Prostate gland (tissue), 2 donors: ENCODE measurements at regions not wholly inside any gene's neighbourhood (a gene's known extent, or its start where the extent isn't known, plus 50 kb on each side); places are given as distances from the start of the nearest gene placed in this dataset.
A peak's percentile ranks its signal among the peaks of the same experiment; 100 is the strongest.

ENCODE experiments used
- DNase-seq: peaks from one replicate; pipeline ENCODE4 v3.0.0-alpha.2; 2019; ENCODE audit warnings: low spot score
- H3K27ac ChIP-seq, 2 donors: fragments of 200-600 bp; sonication (generic); 2 replicates each; pipeline ENCODE4 v1.5.1; 2017 to 2019
- H3K27me3 ChIP-seq: fragments of 200-600 bp; sonication (generic); replicated peaks from 2 replicates; pipeline ENCODE4 v1.5.1; 2019; ENCODE audit not compliant: insufficient read depth
- H3K36me3 ChIP-seq, 2 donors: fragments of 200-600 bp; sonication (generic); 1 replicate in 1 of 2; 2 replicates in 1 of 2; pipeline versions ENCODE4 v1.5.1 to v1.8.1; 2017 to 2019
- H3K4me1 ChIP-seq: fragments of 200-600 bp; sonication (generic); replicated peaks from 2 replicates; pipeline ENCODE4 v1.5.1; 2019
- H3K4me3 ChIP-seq, 2 donors: fragments of 200-600 bp; sonication (generic); 2 replicates each; pipeline ENCODE4 v1.5.1; 2017 to 2019
- H3K9me3 ChIP-seq: fragments of 200-600 bp; sonication (generic); 2 replicates; pipeline ENCODE4 v1.5.1; 2017
- POLR2A ChIP-seq: fragments of 450-650 bp; IDR thresholded peaks from one replicate; pipeline ENCODE4 v1.6.1; 2016; ENCODE audit warnings: antibody characterized with exemption, mild to moderate bottlenecking
- POLR2AphosphoS5 ChIP-seq: sonication (generic); formaldehyde crosslinking; IDR thresholded peaks from one replicate; pipeline ENCODE4 v1.6.1; 2017; ENCODE audit warnings: antibody characterized with exemption
- WGBS: methylation state at CpG from one replicate; pipeline ENCODE4 v1.1.5; 2018; 5-methylcytosine and 5-hydroxymethylcytosine counted together
- intact Hi-C: fragments of 100-400 bp; cut with DNase I; formaldehyde crosslinking; loops from one replicate; pipeline ENCODE4 v1.14.2; 2022
- TF ChIP-seq, protein P1 (sequence below), 4 experiments: fragments of 200-600 bp in 2 of 4; fragments of 450-650 bp in 2 of 4; sonication (generic) in 2 of 4; IDR thresholded peaks; 1 replicate in 3 of 4; 2 replicates in 1 of 4; pipeline ENCODE4 v1.5.1; 2016 to 2019; ENCODE audit warnings: antibody characterized with exemption in 4 of 4, mild to moderate bottlenecking in 2 of 4, moderate library complexity in 2 of 4

DNA sequence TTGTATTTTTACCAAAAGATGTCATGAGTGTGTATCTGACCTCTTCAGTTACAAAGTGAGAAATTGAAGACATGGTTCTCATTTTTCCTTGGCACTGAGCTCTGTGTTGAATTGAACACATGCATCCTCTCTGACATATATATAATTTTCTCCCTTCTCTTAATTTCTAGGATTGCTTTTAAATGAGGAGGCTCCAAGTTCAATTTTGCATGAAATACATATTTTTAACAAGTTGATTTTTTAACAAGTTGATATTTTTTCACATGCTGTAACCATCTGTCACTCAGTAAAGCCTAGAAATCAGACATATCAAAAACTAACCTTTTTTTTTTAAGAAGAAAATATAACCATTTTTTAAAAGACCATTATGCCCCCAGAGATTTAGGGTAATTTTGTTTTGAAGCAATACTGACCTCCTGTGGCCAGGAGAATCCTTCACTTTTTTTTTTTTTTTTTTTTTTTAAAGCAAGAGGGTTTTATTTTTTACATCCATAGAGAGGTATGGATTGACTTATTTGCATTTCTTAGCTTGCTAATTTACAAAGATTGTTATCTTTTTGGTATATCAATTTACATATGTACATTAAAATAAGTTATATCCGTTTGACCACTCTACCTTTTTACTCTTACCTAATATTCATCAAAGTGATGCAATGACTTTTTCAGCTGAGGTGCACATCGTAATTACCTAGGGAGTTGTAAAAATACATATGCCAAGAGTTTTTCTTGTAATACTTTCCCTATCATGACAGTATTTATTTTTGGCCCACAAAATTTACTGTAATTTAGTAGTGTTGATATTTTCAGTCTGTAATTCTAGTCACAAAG is 161.8 kb downstream of the SOCS6 start:
- 26% methylated on average over 2 of the region's 2 CpGs for WGBS
- no peak for TF ChIP-seq POLR2AphosphoS5
- TF ChIP-seq POLR2A: no peak
- TF ChIP-seq, protein P1, sequence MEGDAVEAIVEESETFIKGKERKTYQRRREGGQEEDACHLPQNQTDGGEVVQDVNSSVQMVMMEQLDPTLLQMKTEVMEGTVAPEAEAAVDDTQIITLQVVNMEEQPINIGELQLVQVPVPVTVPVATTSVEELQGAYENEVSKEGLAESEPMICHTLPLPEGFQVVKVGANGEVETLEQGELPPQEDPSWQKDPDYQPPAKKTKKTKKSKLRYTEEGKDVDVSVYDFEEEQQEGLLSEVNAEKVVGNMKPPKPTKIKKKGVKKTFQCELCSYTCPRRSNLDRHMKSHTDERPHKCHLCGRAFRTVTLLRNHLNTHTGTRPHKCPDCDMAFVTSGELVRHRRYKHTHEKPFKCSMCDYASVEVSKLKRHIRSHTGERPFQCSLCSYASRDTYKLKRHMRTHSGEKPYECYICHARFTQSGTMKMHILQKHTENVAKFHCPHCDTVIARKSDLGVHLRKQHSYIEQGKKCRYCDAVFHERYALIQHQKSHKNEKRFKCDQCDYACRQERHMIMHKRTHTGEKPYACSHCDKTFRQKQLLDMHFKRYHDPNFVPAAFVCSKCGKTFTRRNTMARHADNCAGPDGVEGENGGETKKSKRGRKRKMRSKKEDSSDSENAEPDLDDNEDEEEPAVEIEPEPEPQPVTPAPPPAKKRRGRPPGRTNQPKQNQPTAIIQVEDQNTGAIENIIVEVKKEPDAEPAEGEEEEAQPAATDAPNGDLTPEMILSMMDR (IDR thresholded peaks at IDR 0.05): peak in 1 of 4 experiments; percentile 23
- intact Hi-C loops: no loop called here

GRCh38 chr18:70448588-70448987 is 159.7 kb downstream of the SOCS6 start:
- 59% methylated on average over 3 of the region's 3 CpGs for WGBS

More for the DNA sequence above, 161.8 kb downstream of the SOCS6 start:
- DNase-seq: no peak
- no peak overlapping the region for H3K27ac ChIP-seq
- H3K9me3 ChIP-seq: no peaks in the 10 kb centered on the region
- H3K27me3 ChIP-seq: no peaks in the 10 kb centered on the region
- H3K36me3 ChIP-seq: no peaks in the 10 kb centered on the region
- H3K4me3 ChIP-seq: no peak overlapping the region
- no peaks in the 10 kb centered on the region for H3K4me1 ChIP-seq

GRCh38 chr18:70446063-70446462 is 157.2 kb downstream of the SOCS6 start:
- TF ChIP-seq POLR2AphosphoS5: no peak
- TF ChIP-seq, protein P1 (IDR thresholded peaks at IDR 0.05): no peak
- TF ChIP-seq POLR2A: no peak
- H3K27me3 ChIP-seq: no peaks in the 10 kb centered on the region
- DNase-seq: no peak
- WGBS: 42% methylated on average over 3 of the region's 3 CpGs
- no peak overlapping the region for H3K4me3 ChIP-seq
- H3K4me1 ChIP-seq: no peaks in the 10 kb centered on the region
- no peaks in the 10 kb centered on the region for H3K36me3 ChIP-seq
- H3K9me3 ChIP-seq: no peaks in the 10 kb centered on the region
- intact Hi-C loops: no loop called here
- no peak overlapping the region for H3K27ac ChIP-seq

More at GRCh38 chr18:70448588-70448987, 159.7 kb downstream of the SOCS6 start:
- H3K4me1 ChIP-seq: no peaks in the 10 kb centered on the region
- TF ChIP-seq, protein P1 (IDR thresholded peaks at IDR 0.05): no peak
- TF ChIP-seq POLR2A (no peak), POLR2AphosphoS5 (no peak)
- intact Hi-C loops: no loop called here
- no peak overlapping the region for H3K27ac ChIP-seq
- no peaks in the 10 kb centered on the region for H3K36me3 ChIP-seq
- no peak overlapping the region for H3K4me3 ChIP-seq
- DNase-seq: no peak
- H3K9me3 ChIP-seq: no peaks in the 10 kb centered on the region
- H3K27me3 ChIP-seq: no peaks in the 10 kb centered on the region

DNA sequence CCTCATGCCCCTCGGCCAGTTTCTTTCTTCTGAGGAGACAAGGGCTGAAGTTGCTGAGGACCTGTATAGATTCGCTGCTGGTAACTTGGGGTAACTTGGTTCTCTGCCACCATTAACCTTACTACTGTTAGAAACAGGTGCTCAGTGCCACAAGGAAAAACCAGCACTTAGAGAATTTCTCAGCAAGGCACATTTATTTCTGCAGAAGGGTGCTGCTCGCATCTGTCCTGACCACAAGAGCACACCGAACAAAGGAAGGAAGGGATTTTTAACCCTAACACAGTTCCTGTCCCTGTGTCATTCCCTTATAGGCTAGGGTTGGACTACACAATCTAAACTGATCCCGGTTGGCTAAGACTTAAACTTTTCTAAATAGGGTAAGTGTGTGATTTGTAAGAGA is 154.1 kb downstream of the SOCS6 start:
- Histone ChIP-seq H3K27ac (no peak overlapping the region), H3K36me3 (no peaks in the 10 kb centered on the region), H3K4me1 (no peaks in the 10 kb centered on the region), H3K9me3 (no peaks in the 10 kb centered on the region), H3K4me3 (no peak overlapping the region), H3K27me3 (no peaks in the 10 kb centered on the region)
- DNase-seq: no peak
- intact Hi-C loops: no loop called here
- TF ChIP-seq, protein P1 (IDR thresholded peaks at IDR 0.05): no peak
- WGBS: 77% methylated on average over 5 of the region's 5 CpGs
